Bone marrow (tissue), 2 donors: ENCODE measurements at regions not wholly inside any gene's neighbourhood (a gene's known extent, or its start where the extent isn't known, plus 50 kb on each side); places are given as distances from the start of the nearest gene placed in this dataset.
"Not testable (repeated sequence)": the region's sequence is repeated elsewhere in the genome, so short reads cannot be mapped to it uniquely, and the experiment has no call there.

Source experiments
- DNase-seq, 2 donors: peaks; one replicate each; lab custom pipeline; 2025; lab: John Stamatoyannopoulos, UW

GRCh38 chr2:62330959-62331358 is 135.0 kb downstream of the B3GNT2 start:
- DNase-seq, result no peak

GRCh38 chr2:62329797-62330196 is 133.9 kb downstream of the B3GNT2 start:
- DNase-seq, result no peak

GRCh38 chr2:62326735-62327134 is 130.8 kb downstream of the B3GNT2 start:
- no peak for DNase-seq

- DNase-seq, result no peak
These were observed 129.5 kb downstream of the B3GNT2 start for GRCh38 chr2:62325398-62325797.

- DNase-seq, result no peak
These were observed 125.7 kb downstream of the B3GNT2 start for GRCh38 chr2:62321380-62322289.

GRCh38 chr2:62320657-62321357 is 124.9 kb downstream of the B3GNT2 start:
- DNase-seq, result no peak

- DNase-seq, result not testable (repeated sequence)
These were observed 124.2 kb downstream of the B3GNT2 start for GRCh38 chr2:62320137-62320536.

- DNase-seq, result no peak
These were observed 123.2 kb downstream of the B3GNT2 start for GRCh38 chr2:62319070-62319469.

GRCh38 chr2:62315476-62315875 is 119.6 kb downstream of the B3GNT2 start:
- peak in 1 of 2 donors; percentile 14 for DNase-seq

GRCh38 chr2:62314291-62314690 is 118.4 kb downstream of the B3GNT2 start:
- DNase-seq, result no peak

GRCh38 chr2:62313449-62314227 is 117.7 kb downstream of the B3GNT2 start:
- peak in 1 of 2 donors; percentile 3 for DNase-seq

- DNase-seq, result peak in 1 of 2 donors; percentile 72
These were observed 113.7 kb downstream of the B3GNT2 start for GRCh38 chr2:62309465-62310091.

- no peak for DNase-seq
These were observed 113.2 kb downstream of the B3GNT2 start for GRCh38 chr2:62309081-62309464.

- DNase-seq, result no peak
These were observed 111.8 kb downstream of the B3GNT2 start for GRCh38 chr2:62307469-62308389.

GRCh38 chr2:62306751-62307468 is 111.0 kb downstream of the B3GNT2 start:
- DNase-seq, result peak in 1 of 2 donors; percentile 42

- peak in 1 of 2 donors; percentile 62 for DNase-seq
These were observed 109.7 kb downstream of the B3GNT2 start for GRCh38 chr2:62305421-62306176.

- DNase-seq, result peak; percentile 22 to 90
These were observed 108.8 kb downstream of the B3GNT2 start for GRCh38 chr2:62304429-62305417.

- no peak for DNase-seq
These were observed 107.9 kb downstream of the B3GNT2 start for GRCh38 chr2:62303788-62304187.
